GM21717 (cell line): ENCODE measurements at regions not wholly inside any gene's neighbourhood (a gene's known extent, or its start where the extent isn't known, plus 50 kb on each side); places are given as distances from the start of the nearest gene placed in this dataset.

Experiments used
- ATAC-seq: cut with Tn5 transposase; IDR thresholded peaks from one replicate; pipeline ENCODE4 v1.9.1; 2021; ENCODE audit warnings: mild to moderate bottlenecking, moderate library complexity; ENCODE audit not compliant: unreplicated experiment

DNA sequence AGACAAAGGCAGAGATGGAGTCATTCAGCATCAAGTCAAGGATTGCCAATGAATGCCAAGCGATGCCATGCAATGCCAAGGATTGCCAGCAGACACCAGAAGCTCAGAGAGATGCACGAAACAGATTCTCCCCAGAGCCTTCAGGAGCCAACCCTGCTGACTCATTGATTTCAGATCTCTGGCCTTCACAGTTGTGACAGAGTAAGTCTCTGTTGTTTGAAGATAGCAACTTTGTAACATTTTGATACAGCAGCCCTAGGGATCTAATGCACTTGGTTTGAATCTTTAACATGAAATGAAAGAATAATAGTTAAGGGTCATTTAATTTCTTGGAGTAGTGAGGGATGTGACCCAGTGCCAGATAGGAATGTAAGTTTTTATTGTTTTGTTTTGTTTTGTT lies 287.4 kb upstream of the RUNX1 start:
- no peak for ATAC-seq

DNA sequence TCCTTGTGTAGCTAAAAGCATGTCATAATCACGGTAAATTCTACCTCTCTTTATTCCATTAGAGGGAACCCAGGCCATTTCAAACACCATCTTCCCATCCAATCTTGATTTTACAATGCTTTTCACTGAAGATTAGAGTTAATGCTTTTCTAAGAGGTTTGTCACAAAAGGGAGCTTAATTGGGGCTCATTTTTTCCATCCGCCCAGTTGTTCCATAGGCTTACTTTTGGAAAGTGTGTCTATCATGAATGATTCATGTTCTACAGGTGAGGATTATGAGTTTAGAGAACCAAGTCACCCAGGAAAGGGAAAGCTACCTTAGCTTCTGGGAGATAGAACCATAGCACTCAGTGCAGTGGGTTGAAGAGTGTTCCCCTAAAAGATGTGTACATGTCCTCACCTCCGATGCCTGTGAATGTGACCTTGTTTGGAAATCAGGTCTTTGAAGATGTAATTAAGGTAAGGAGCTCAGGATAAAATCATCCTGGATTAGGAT lies 286.9 kb upstream of the RUNX1 start:
- ATAC-seq = no peak

- ATAC-seq = no peak
Measured at GRCh38 chr21:35333831-35334618, 284.9 kb upstream of the RUNX1 start.

DNA sequence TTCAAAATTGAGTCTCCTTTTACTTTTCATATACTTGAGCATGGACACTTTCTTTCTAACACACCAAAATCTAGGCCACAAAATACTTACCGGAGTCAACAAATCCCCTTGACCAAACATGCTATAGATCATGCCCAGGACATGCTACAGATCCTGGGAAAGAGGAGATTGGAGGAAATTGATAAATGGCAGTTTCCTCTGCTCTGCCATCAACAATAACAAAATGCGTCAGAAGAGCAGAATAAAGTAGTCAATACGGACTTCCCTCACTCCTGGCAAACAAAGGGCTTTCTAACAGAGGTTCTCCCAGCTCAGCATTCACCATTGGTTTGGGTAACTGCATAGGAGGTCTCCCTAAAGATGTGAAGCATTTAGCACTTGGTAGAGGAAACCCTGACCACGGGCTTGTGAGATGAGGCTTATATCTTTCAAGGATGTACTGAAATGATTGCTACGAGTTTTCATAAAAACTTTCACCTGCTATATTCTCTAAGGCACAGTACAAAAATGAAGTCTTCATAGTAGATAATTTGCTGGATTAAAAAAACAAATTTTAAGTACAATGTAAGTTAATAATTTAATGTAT lies 283.8 kb upstream of the RUNX1 start:
- ATAC-seq = no peak

DNA sequence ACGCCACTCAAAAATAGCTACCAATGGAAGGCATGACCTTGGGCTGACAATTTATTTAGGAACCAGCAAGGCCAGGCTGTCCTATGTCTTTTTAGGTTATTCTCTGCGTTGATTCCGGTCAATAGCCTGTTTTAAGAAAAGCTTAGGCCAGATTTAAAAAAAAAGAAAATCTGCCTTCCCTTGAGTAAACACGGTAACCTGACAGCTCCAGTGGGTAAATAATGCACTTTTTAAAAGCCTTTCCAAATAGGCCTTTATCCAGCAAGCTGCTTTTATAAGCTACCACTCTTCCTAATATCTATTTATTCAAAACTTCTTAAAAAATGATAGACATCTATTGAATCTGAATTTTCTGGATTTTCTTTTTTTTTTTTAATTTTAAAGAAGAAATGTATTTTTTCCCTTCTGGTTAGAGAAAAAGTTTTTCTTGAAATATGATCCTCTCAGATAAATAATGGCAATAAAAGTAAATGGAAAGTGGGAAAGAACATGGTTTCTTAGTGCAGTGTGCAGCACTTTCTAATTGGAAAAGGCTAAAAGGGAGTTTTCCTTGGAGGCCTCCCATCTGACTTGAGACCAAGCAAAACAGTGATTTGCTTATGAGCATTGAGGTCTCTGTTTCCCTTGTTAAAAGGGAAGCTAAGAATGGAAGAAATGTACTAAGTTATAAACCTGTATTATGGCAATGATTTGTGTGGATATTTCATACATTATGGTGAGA lies 281.0 kb upstream of the RUNX1 start:
- no peak for ATAC-seq

GRCh38 chr21:35328856-35329455 lies 279.9 kb upstream of the RUNX1 start:
- no peak for ATAC-seq

DNA sequence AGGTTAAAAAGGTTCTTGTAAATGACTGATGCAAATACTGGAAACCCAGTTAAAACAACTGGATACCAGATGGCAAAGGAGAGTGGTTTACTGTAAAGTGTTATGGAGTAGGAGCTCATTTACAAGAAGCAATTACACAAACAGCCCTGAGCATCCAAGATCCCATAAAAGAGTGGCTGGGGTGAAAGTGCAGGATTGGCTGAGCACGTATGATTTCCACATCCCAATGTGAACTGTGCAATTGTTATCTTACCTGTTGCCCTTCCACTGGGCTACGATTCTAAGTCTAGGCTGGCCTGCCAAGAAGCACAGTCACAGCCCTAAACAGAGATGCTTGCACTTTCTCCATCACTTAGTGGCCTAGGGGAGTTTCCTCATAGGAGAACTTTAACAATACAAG lies 277.6 kb upstream of the RUNX1 start:
- no peak for ATAC-seq

GRCh38 chr21:35325953-35326352 lies 276.9 kb upstream of the RUNX1 start:
- no peak for ATAC-seq

DNA sequence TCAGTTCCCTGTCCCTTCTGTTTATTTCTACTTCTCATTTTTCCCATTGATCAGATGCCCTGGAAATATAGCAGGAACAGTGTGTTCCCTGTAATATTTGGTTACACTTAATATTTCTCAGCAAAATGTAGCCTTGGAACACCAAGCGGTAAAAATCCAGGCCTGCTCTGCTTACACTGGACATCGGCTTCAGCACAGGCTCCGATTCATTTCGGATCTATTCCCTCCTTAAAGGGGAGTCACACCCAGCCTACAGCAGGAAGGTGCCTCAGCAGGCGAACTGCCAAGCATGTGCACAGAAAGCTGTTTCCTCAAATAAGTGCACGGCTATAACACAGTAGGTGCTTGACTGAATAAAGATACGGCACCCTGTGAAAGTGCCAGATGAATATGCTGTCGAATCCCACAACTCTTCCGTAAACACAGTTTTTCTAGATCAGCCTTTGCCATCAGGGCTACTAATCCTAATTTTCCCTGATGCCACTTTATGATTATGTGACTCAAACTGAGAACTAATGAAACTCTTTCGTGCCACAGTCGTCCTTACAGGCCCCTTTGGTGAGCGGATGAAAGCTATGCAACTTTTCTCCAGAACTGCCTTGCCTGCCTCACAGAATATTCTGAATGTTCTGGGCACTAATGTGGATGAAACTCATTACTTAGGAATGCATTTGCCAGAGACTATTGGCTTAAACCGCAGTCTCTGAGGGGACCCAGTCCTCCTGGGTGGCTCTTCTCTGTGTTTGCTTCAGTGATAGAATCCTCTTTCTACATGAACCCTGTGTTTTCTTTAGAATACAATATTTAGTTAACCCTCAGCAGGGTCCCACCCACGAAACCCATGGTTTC lies 275.5 kb upstream of the RUNX1 start:
- ATAC-seq = no peak

DNA sequence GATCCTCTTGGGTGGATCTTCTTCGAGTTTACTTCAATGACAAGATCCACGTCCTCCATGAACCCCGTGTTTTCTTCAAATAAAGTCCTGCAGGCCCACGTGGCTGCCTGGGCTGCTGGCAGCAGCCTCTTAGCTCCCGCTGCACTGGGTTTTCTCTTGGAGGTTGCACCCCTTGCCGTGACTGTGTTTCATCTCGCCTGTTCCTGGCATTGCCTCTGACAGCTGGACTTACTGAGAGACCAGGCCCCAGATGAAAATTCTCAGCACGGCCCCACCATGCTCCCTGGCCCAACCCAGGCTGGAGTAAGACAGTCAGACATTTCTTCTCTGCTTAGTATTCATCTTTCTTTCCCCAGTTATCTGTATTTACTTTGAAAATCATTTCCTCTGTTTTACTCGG lies 274.8 kb upstream of the RUNX1 start:
- no peak for ATAC-seq

DNA sequence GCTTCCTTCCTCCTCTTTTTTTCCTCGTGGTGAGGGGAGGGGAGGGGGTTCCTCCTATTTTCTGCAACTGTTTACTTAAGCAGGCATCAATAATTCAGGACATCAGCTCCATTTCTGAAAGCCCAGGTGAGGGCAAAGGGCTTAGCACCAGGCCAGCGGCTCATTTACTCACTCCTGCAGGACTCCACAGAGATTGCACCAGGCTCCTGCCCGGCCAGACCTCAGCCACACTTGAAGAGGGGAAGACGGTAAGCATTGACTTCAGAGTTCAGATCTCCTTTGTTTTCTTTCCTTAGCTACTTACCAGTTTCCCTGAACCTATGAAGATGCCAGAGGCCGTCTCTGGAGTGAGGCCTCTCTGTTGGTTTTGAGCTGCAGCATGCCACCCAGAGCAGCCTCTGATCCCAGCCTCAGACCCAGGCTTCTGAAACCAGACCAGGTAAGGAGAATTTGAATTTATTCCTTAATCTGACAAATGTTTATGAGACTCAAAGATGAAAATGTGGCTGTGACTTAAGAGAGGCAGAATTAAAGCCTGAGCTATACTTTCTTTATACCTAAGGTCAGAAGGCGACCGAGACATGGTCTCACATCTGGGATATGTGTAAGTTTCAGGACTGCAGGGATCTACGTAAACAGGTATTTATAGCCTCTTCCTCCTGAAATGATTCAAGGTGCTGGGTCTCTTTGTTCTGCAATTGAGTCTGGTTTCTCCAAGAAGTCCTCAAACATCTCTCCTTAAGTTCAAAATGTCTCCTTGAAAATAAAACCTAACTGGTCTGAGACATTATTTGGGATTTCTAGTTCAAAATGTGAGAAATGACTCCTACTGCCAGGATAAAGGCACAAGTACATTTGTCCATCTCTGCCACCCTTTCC lies 272.5 kb upstream of the RUNX1 start:
- no peak for ATAC-seq

- ATAC-seq = no peak
Measured at GRCh38 chr21:35319684-35320283, 270.7 kb upstream of the RUNX1 start.

GRCh38 chr21:35316933-35317332 lies 267.8 kb upstream of the RUNX1 start:
- no peak for ATAC-seq

- ATAC-seq = no peak
Measured at GRCh38 chr21:35316456-35316855, 267.4 kb upstream of the RUNX1 start.

GRCh38 chr21:35314857-35315582 lies 265.9 kb upstream of the RUNX1 start:
- no peak for ATAC-seq

- no peak for ATAC-seq
Measured at GRCh38 chr21:35311985-35312384, 262.9 kb upstream of the RUNX1 start.

DNA sequence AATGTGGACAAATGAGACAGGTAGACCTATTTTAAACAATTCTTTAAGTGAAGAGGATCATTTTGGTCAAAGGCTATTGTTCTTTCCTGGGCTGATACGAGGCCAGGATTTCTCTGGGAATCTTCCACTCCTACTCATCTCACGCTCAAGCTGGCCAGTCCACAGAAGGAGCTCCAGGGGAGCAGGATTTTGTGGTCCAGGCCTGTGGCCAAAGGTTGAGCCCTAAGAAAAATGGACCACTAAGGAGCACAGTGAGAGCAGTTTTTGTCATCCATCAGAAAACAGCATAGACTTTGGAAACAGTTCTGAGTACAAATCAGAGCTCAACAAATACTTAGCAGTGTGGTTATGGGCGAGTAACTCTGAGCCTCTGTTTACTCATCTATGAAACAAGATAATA lies 260.2 kb upstream of the RUNX1 start:
- ATAC-seq = no peak

DNA sequence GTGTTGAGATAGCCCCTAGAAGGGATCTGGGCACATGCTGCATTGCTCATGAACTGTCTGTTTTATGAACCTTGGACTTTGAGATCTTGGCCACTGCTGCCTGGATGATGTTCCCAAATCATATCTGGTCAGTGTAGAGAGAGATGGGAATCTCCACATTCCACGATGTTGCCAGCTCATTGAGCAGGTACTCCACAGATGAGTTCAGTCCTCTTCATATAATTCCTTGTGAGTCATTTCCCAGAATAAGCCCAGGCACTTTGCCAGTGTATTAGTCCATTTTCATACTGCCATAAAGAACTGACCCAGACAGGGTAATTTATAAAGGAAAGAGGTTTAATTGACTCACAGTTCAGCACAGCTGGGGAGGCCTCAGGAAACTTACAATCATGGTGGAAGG lies 254.0 kb upstream of the RUNX1 start:
- no peak for ATAC-seq

DNA sequence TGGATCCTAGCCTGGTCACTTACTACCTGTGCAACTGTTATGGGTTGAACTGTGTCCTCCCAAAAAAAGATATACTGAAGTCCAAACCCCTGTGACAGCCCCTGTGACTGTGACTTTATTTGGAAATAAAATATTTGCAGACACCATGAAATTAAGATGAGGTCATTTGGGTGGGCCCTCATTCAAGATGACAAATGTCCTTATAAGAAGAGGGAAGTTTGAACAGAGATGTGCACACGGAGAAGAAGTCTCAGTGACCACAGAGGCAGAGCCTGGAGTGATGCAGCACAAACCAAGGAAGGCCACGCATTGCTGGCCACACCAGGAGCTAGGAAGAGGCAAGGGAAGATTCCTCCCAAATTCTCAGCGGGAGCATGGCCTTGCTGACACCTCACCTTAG lies 249.7 kb upstream of the RUNX1 start:
- ATAC-seq = no peak
